NOMO-1 treated with DMSO at 0.1 percent for 48 hours (cell line): ENCODE measurements at regions not wholly inside any gene's neighbourhood (a gene's known extent, or its start where the extent isn't known, plus 50 kb on each side); places are given as distances from the start of the nearest gene placed in this dataset.
"Not testable (repeated sequence)": the region's sequence is repeated elsewhere in the genome, so short reads cannot be mapped to it uniquely, and the experiment has no call there.

Experiments
- DNase-seq: peaks from one replicate; lab custom pipeline; 2025; ENCODE audit not compliant: unreplicated experiment; lab: John Stamatoyannopoulos, UW

- DNase-seq, result no peak
Measured at GRCh38 chr6:85866758-85867401, 224.2 kb upstream of the SYNCRIP start.

DNA sequence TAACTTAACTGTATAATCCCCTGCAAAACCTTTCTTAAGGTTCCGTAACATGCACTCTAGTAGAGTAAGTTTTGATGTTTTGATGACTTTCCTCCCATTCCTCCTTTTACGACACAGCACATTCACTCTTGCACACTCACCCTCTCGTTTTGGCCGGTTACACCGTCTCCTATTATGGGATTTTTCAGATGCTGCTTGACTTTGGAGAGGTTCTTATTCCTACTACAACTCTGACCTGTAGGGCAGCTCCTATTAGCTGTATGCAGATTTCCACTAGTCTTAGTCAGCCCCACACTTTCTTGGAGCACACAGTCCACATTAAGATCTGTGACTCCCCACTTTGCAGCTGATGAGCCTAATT lies 223.7 kb upstream of the SYNCRIP start:
- DNase-seq, result no peak

DNA sequence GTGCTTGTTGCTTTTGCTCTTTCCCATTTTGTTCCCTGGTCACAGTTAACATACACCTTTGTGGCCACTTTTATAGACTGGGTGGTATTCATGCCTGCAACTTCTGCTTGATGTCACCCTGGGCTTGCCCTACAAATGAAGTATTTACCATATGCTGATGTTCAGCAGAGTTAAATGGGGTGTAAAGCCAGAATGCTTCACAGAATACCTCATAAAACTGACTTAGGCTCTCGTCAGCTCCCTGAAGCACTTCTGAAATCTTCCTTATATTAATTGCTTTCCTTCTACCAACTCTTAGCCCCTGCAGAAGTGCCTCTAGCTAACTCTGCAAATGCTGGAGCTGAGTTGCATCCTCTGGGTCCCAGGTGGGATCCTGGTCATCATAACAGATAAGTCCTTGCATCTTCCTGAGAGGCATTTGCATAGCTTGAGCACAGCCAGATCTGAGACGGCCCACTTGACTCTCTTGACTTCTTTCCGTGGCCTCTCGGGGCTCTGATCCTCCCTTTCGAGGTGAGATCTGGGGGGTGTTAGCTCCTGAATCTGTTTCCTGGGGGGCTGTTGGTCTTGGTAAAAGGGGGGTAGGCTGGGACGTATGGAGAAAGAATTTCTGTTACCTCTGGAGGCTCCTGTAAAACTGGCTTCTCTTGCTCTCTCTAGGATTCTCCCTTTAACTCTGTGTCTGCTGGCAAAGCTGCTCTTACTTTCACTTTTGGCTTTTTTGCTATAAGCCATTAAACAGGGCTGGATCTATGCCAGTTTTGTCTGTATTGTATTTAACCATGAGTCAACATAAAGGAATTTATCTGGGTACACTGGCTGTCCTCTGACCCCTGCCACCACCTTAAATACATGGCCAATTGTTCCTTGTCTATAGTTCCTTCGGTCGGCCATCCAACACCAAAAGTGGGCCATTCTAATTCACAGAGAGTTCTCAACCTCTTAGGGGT lies 223.0 kb upstream of the SYNCRIP start:
- DNase-seq, result peak; percentile 1

- DNase-seq, result no peak
Measured at GRCh38 chr6:85864453-85865401, 222.0 kb upstream of the SYNCRIP start.

- DNase-seq, result no peak
Measured at GRCh38 chr6:85856235-85856634, 213.5 kb upstream of the SYNCRIP start.

DNA sequence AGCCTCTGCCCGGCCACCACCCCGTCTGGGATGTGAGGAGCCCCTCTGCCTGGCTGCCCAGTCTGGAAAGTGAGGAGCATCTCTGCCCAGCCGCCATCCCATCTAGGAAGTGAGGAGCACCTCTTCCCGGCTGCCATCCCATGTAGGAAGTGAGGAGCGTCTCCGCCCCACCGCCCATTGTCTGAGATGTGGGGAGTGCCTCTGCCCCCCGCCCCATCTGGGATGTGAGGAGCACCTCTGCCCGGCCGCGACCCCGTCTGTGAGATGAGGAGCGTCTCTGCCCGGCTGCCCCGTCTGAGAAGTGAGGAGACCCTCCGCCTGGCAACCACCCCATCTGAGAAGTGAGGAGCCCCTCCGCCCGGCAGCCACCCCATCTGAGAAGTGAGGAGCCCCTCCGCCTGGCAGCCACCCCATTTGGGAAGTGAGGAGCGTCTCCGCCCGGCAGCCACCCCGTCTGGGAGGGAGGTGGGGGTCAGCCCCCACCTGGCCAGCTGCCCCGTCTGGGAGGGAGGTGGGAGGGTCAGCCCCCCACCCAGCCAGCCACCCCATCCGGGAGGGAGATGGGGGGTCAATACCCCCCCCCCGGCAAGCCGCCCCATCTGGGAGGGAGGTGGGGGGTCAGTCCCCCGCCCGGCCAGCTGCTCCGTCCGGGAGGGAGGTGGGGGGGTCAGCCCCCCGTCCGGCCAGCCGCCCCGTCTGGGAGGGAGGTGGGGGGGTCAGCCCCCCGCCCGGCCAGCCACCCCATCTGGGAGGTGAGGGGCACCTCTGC lies 195.8 kb upstream of the SYNCRIP start:
- not testable (repeated sequence) for DNase-seq

DNA sequence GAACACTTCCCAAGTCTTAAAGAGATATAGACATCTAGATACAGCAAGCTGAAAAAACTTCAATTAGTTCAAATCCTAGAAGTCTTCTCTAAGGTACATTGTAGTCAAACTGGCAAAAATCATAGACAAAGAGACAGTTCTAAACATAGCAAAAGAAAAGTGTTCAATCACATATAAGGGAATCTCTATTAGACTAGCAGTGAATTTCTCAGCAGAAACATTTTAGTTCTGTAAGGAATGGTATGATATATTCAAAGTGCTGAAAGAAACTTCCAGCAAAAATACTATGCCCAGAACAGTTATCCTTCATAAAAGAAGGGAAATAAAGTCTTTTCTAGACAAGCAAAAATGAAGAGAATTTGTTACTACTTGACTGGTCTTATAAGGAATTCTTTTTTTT lies 186.3 kb upstream of the SYNCRIP start:
- no peak for DNase-seq

DNA sequence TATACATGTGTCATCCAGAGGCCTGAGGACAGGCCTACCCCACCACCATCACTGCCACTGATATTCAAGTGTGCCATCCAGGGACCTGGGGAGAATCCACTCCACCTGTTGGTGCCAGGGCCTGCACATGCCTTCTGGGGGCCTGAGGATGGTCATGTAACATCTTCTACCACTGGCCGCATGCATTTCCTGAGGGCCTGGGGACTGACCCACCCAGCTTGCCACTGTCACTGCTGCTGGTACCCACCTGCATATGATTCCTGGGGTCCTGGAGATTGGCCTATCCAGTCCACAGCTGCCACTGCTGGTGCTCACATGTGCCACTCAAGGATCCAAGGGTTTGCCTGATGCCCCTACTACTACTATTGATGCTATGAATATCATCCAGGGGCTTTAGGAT lies 184.3 kb upstream of the SYNCRIP start:
- no peak for DNase-seq

DNA sequence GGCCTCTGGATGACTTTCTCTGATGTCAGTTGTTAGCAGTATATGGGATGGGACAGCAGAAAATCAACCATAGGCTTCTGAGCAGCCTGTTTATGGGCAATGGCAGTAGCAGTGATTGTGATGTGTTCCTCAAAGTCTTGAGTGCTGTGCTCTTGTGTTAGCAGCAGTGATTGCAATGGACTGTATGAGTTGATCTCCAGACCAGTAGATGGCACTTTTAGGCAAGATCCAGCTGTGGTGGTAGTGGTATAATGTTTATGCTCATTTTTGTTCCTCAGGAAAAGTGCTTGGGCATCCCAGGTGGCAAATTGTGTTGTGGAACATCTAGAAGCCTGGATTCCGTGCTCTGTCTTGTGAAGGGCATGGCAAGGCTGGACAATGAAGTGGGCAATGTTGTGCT lies 181.6 kb upstream of the SYNCRIP start:
- DNase-seq, result no peak

GRCh38 chr6:85810558-85810957 lies 167.9 kb upstream of the SYNCRIP start:
- DNase-seq, result no peak

DNA sequence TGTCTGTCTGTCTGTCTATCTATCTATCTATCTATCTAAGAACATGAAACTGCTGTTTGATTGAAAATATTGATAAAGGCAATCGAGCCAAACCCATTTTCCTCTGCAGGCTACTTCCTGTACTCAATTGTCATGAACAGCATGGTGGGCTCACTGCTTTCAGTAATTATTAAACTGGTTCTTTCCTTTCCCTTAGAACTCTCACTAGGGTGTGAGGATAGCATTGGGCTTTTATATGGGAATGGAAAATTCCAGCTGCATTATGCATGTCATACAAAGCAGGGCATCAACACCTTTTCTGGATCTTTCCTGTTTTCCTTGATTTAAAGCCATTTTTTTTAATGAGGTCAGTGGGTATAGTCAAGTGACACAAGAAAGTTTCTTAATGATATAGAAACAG lies 161.0 kb upstream of the SYNCRIP start:
- DNase-seq, result no peak

GRCh38 chr6:85802162-85802561 lies 159.5 kb upstream of the SYNCRIP start:
- DNase-seq, result no peak

DNA sequence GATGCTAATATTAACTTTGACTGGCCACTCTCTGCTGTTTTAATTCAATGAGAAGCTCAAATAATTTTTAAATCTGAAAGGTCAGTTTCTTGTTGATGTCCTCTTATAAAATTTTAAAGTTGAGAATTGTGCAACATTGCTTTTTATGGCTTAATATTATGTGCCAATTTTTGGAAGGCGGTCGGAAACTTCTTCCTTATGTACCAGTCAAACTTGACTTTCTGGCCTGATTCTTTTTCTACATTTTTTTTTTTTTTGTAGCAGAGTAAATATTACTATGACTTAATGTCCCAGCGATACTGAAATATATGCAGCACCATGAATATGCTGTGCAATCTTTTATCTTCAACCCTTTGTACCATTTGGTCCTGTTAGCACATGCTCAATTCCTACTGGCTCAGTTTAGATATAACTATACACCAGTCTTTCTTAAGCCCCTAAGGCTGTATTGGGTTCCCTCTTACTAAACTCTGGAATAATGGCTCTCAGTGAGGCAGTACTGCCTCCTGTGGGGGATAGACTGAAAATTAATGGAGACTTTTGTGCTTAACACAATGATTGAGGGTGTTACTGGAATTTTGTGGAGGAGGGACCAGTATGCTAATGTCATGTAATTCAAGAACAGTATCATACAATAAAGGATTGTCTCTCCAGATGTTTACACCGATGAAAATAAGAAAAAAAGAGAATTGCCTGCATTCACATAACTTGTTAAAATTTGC lies 156.4 kb upstream of the SYNCRIP start:
- DNase-seq, result no peak

GRCh38 chr6:85797993-85798392 lies 155.3 kb upstream of the SYNCRIP start:
- DNase-seq, result no peak

- DNase-seq, result no peak
Measured at GRCh38 chr6:85795945-85796344, 153.3 kb upstream of the SYNCRIP start.

DNA sequence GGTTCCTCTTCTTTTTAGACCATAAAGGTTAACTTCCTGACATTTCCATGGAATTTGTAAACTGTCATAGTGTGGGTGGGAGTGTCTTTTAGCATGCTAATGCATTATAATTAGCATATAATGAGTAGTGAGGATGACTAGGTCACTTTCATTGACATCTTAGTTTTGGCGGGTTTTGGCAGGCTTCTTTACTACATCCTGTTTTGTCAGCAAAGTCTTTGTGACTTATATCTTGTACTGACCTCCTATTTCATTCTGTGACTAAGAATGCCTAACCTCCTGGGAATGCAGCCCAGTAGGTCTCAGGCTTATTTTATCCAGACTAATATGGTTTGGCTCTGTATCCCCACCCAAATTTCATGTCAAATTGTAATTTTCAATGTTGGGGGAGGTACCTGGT lies 149.6 kb upstream of the SYNCRIP start:
- DNase-seq, result no peak

- no peak for DNase-seq
Measured at GRCh38 chr6:85775883-85776282, 133.2 kb upstream of the SYNCRIP start.

GRCh38 chr6:85772641-85773040 lies 130.0 kb upstream of the SYNCRIP start:
- no peak for DNase-seq

DNA sequence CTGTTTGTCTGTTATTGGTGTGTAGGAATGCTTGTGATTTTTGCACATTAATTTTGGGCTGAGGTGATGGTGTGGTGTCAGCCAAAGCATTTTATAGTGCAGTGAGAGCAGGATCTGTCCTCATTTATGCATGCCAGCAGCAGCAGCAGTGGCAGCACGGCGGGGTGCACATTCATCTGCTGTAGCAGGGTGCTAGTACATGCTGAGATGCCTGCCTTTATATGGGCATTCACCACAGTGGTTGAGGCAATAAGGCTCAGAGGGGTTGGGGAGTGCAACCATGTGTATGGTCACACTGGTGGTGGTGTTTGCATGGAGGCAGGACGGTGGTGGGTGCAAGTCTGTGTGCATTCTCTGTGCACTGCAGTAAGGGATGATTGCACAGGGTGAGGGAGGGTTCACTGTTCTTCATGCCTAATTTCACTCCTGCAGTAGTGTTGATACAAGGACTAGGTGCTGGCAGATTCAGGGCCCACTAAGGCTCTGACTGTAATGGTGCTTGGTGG lies 129.3 kb upstream of the SYNCRIP start:
- no peak for DNase-seq

- DNase-seq, result no peak
Measured at GRCh38 chr6:85771455-85771854, 128.8 kb upstream of the SYNCRIP start.
